ENCODE measurements at regions not wholly inside any gene's neighbourhood (a gene's known extent, or its start where the extent isn't known, plus 50 kb on each side); places are given as distances from the start of the nearest gene placed in this dataset.

- Histone ChIP-seq H2AFZ (ENCODE audit: insufficient read depth, low read depth, low read length, poor library complexity, severe bottlenecking) (no peak overlapping the region), H3K27ac (ENCODE audit: low read depth in 1 of 2, low read length in 2 of 2) (no peak overlapping the region), H3K9ac (ENCODE audit: insufficient read depth, low read length, poor library complexity, severe bottlenecking) (no peak overlapping the region), H3K36me3 (replicated peaks in 1 of 2; ENCODE audit: control insufficient read depth in 1 of 2, insufficient read depth in 2 of 2, low read length in 2 of 2) (no peaks in the 10 kb centered on the region), H3K9me3 (replicated peaks in 1 of 2; ENCODE audit: control insufficient read depth in 1 of 2, insufficient read depth in 1 of 2, low read length in 2 of 2) (no peaks in the 10 kb centered on the region), H4K20me1 (ENCODE audit: insufficient read depth, low read length) (no peaks in the 10 kb centered on the region), H3K4me1 (ENCODE audit: control insufficient read depth in 1 of 2, insufficient read depth in 2 of 2, low read length in 2 of 2) (peaks cover 6% of the 10 kb centered on the region in 2 donors), H3K4me3 (replicated peaks in 1 of 3; ENCODE audit: low read depth in 2 of 3, low read length in 3 of 3) (no peak overlapping the region), H3K27me3 (ENCODE audit: control insufficient read depth in 2 of 2, insufficient read depth in 2 of 2, low read length in 2 of 2) (no peaks in the 10 kb centered on the region), H3K79me2 (ENCODE audit: insufficient read depth, low read length) (no peaks in the 10 kb centered on the region), H3K4me2 (replicated peaks; ENCODE audit: extremely low read depth, low read length, poor library complexity, severe bottlenecking) (no peak overlapping the region)
- no peaks in the 10 kb centered on the region for H3K9me3 Mint-ChIP-seq
- H3K4me3 Mint-ChIP-seq: no peak overlapping the region
- no peaks in the 10 kb centered on the region for H3K36me3 Mint-ChIP-seq
- TF ChIP-seq CTCF (IDR thresholded peaks at IDR 0.05): no peak
- no peaks in the 10 kb centered on the region for H3K4me1 Mint-ChIP-seq
- no peak for DNase-seq
- intact Hi-C loops (cut with micrococcal nuclease): loop anchor here (10.0 kb wide), 3 partner anchors 228 to 1048 kb away; no protein-coding TSS in a partner anchor
- no peak overlapping the region for H3K27ac Mint-ChIP-seq
- no peaks in the 10 kb centered on the region for H3K27me3 Mint-ChIP-seq (ENCODE audit: low read depth in 3 of 3)
- WGBS (ENCODE audit: insufficient coverage): no CpG with 5 or more reads among the region's 3 CpGs
These were observed 250.2 kb downstream of the LTN1 start for GRCh38 chr21:28742527-28742926.

DNA sequence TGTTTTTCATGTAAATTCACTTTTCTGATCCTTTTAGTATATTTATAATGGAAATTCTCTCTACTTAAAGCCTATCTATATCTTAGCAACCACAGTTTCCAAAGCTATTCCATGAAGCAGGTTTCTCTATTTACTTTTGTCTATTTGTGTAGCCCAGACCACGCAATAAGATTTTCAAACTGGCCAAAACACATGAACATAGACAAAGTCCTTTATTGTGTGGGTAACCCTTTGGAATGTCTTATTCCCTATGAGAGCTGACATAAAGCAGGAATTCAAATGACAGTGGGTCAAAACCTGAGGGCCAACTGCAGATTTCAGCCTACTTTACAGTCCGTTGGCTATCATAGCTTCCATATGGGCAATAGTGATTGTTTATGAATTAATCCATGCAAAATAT is 252.6 kb downstream of the LTN1 start:
- H3K27ac ChIP-seq (ENCODE audit: low read depth in 1 of 2, low read length in 2 of 2): no peak overlapping the region
- H3K9me3 Mint-ChIP-seq: peaks cover 0 to 6% (median 0%) of the 10 kb centered on the region in 7 donors
- no peak overlapping the region for H3K4me3 ChIP-seq (replicated peaks in 1 of 3; ENCODE audit: low read depth in 2 of 3, low read length in 3 of 3)
- no peaks in the 10 kb centered on the region for H3K36me3 Mint-ChIP-seq
- H3K4me1 Mint-ChIP-seq: no peaks in the 10 kb centered on the region
- H3K4me2 ChIP-seq (replicated peaks; ENCODE audit: extremely low read depth, low read length, poor library complexity, severe bottlenecking): no peak overlapping the region
- no peak overlapping the region for H2AFZ ChIP-seq (ENCODE audit: insufficient read depth, low read depth, low read length, poor library complexity, severe bottlenecking)
- intact Hi-C loops (cut with micrococcal nuclease): loop anchor here (10.0 kb wide), 3 partner anchors 225 to 1045 kb away; no protein-coding TSS in a partner anchor
- no peaks in the 10 kb centered on the region for H3K9me3 ChIP-seq (replicated peaks in 1 of 2; ENCODE audit: control insufficient read depth in 1 of 2, insufficient read depth in 1 of 2, low read length in 2 of 2)
- H3K4me3 Mint-ChIP-seq: no peak overlapping the region
- no peaks in the 10 kb centered on the region for H3K79me2 ChIP-seq (ENCODE audit: insufficient read depth, low read length)
- no peak overlapping the region for H3K9ac ChIP-seq (ENCODE audit: insufficient read depth, low read length, poor library complexity, severe bottlenecking)
- H3K27me3 Mint-ChIP-seq (ENCODE audit: low read depth in 3 of 3): no peaks in the 10 kb centered on the region
- no peak for DNase-seq
- no peak for TF ChIP-seq CTCF (IDR thresholded peaks at IDR 0.05)
- H3K36me3 ChIP-seq (replicated peaks in 1 of 2; ENCODE audit: control insufficient read depth in 1 of 2, insufficient read depth in 2 of 2, low read length in 2 of 2): no peaks in the 10 kb centered on the region
- WGBS (ENCODE audit: insufficient coverage): no CpG with 5 or more reads among the region's 2 CpGs
- H3K27me3 ChIP-seq (ENCODE audit: control insufficient read depth in 2 of 2, insufficient read depth in 2 of 2, low read length in 2 of 2): no peaks in the 10 kb centered on the region
- peaks cover under 1% of the 10 kb centered on the region in 2 donors for H3K4me1 ChIP-seq (ENCODE audit: control insufficient read depth in 1 of 2, insufficient read depth in 2 of 2, low read length in 2 of 2)
- no peaks in the 10 kb centered on the region for H4K20me1 ChIP-seq (ENCODE audit: insufficient read depth, low read length)
- no peak overlapping the region for H3K27ac Mint-ChIP-seq
